Ovary (tissue), 7 donors: ENCODE measurements at regions not wholly inside any gene's neighbourhood (a gene's known extent, or its start where the extent isn't known, plus 50 kb on each side); places are given as distances from the start of the nearest gene placed in this dataset.

Source experiments
- DNase-seq, 5 donors: peaks; one replicate each; pipeline ENCODE4 v3.0.0-alpha.2; 2019 to 2020
- H3K27ac ChIP-seq, 2 donors: fragments of 200-600 bp; one replicate each; pipeline versions ENCODE4 v1.5.1 to v1.8.0; 2019 to 2022
- H3K27me3 ChIP-seq: fragments of 200-600 bp; one replicate; pipeline ENCODE4 v1.8.0; 2022
- H3K36me3 ChIP-seq: fragments of 200-600 bp; sonication (generic); one replicate; pipeline ENCODE4 v1.5.1; 2019
- H3K4me1 ChIP-seq: one replicate; pipeline ENCODE4 v1.8.1; 2013; ENCODE audit warnings: mild to moderate bottlenecking, moderate library complexity; ENCODE audit not compliant: insufficient read depth
- H3K4me3 ChIP-seq: fragments of 200-600 bp; sonication (generic); one replicate; pipeline ENCODE4 v1.5.1; 2017
- H3K9me3 ChIP-seq, 2 donors: fragments of 200-600 bp in 1 of 2; sonication (generic) in 1 of 2; one replicate each; pipeline versions ENCODE4 v1.5.1 to v1.8.1; 2013 to 2019; ENCODE audit warnings: mild to moderate bottlenecking in 1 of 2, moderate library complexity in 1 of 2
- EP300 ChIP-seq: sonication (generic); formaldehyde crosslinking; IDR thresholded peaks from one replicate; pipeline ENCODE4 v1.6.1; 2017; ENCODE audit warnings: antibody characterized with exemption
- POLR2A ChIP-seq: fragments of 450-650 bp; IDR thresholded peaks from one replicate; pipeline ENCODE4 v1.6.1; 2017; ENCODE audit warnings: antibody characterized with exemption, mild to moderate bottlenecking, moderate library complexity
- WGBS, 3 donors: extraction: QIAGEN DNeasy Blood & Tissue Kit in 1 of 3; methylation state at CpG; one replicate each; pipeline versions ENCODE4 v1.1.5 to v1.1.7; 2013 to 2017; 5-methylcytosine and 5-hydroxymethylcytosine counted together
- intact Hi-C, 4 donors: fragments of 100-400 bp; cut with DNase I; formaldehyde crosslinking; loops; one replicate each; pipeline versions ENCODE4 v1.11.0 to v1.15.1; 2022 to 2023
- TF ChIP-seq, protein P1 (sequence below), 3 donors: fragments of 450-650 bp in 2 of 3; fragments of 200-600 bp in 1 of 3; IDR thresholded peaks; one replicate each; pipeline versions ENCODE4 v1.5.1 to v1.8.0; 2016 to 2022; ENCODE audit warnings: antibody characterized with exemption in 3 of 3, mild to moderate bottlenecking in 1 of 3
- donor health status: DM: no; HTN: no; CAD: no; lungs with moderate emphysema.
- donor health status: DM: no; HTN: no; CAD: no.
- donor health status: Bipolar disorder and iron deficiency.
- donor health status: DM: no; HTN: no; CAD: no.
- donor health status: DM: yes; HTN: yes; CAD: no.

DNA sequence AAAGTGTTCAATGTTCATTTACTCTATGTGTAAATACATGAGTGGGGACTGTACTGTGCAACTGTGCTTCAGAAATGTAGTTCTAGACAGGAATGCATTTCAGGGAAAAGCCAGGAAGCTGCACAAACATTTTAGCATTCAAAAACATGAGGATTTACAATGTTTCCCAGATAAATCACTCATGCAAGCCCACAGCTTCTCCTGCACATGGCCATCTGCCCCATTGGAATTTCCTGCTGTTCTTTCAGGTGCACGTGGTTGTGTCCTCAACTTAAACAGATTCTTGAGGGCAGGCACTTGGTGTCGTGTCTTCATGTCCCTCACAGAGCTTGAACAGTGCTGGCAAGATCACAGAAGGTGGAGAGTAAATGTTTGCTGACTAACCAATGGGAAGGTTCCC is 101.5 kb downstream of the UNC5CL start:
- DNase-seq = no peak
- Histone ChIP-seq H3K27me3 (no peaks in the 10 kb centered on the region), H3K4me1 (no peaks in the 10 kb centered on the region), H3K36me3 (no peaks in the 10 kb centered on the region), H3K9me3 (no peaks in the 10 kb centered on the region), H3K27ac (no peak overlapping the region), H3K4me3 (no peak overlapping the region)
- intact Hi-C loops = no loop called here
- no peak for TF ChIP-seq POLR2A
- no peak for TF ChIP-seq EP300
- TF ChIP-seq, protein P1, sequence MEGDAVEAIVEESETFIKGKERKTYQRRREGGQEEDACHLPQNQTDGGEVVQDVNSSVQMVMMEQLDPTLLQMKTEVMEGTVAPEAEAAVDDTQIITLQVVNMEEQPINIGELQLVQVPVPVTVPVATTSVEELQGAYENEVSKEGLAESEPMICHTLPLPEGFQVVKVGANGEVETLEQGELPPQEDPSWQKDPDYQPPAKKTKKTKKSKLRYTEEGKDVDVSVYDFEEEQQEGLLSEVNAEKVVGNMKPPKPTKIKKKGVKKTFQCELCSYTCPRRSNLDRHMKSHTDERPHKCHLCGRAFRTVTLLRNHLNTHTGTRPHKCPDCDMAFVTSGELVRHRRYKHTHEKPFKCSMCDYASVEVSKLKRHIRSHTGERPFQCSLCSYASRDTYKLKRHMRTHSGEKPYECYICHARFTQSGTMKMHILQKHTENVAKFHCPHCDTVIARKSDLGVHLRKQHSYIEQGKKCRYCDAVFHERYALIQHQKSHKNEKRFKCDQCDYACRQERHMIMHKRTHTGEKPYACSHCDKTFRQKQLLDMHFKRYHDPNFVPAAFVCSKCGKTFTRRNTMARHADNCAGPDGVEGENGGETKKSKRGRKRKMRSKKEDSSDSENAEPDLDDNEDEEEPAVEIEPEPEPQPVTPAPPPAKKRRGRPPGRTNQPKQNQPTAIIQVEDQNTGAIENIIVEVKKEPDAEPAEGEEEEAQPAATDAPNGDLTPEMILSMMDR (IDR thresholded peaks at IDR 0.05) = no peak
- 40 to 58% (median 47%) methylated on average over 2 of the region's 2 CpGs for WGBS, 3 donors

DNA sequence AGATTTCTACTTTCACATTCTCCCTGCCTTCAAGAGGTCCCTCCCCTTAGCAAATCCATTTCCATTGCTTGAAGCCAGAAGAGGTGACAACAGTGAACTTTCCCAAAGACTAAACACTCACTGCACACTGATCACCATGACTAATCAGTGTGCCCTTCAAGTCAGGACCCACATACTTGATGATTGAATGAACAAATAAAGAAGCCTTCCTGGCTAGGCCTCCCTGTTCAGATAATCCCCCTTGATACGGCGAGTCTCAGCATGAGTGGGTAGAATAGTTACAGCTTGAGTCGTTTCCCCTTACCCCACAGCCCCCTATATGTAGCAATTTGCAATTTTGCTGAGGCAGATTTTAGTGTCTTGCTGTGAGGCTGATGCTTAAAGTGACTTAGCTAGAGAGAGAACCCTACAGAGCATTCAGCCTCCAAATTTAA is 102.2 kb downstream of the UNC5CL start:
- Histone ChIP-seq H3K4me1 (no peaks in the 10 kb centered on the region), H3K36me3 (no peaks in the 10 kb centered on the region), H3K9me3 (no peaks in the 10 kb centered on the region), H3K27me3 (no peaks in the 10 kb centered on the region), H3K27ac (no peak overlapping the region), H3K4me3 (no peak overlapping the region)
- DNase-seq = no peak
- TF ChIP-seq POLR2A (no peak), EP300 (no peak)
- TF ChIP-seq, protein P1 (IDR thresholded peaks at IDR 0.05) = no peak
- 66 to 80% (median 77%) methylated on average over 3 of the region's 3 CpGs for WGBS, 3 donors
- intact Hi-C loops = no loop called here

DNA sequence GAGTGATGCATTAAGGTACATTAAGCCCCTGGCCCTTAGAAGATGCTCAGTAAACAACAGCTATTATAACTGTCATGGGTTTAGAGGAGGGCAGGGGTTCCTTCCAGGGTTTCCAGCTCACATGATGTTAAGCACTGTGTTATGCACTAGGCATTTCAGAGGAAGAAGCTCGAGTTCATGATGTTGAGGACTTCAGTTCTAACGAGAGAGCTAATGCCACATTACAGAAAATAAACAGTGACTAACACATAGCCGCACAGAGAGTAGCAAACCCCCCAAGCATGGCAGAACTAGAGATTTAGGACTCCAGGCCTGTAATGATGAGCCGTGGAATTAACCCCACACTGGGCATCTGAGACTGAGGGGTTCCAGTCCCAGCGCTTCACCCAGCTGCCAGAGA is 105.2 kb downstream of the UNC5CL start:
- no peak overlapping the region for H3K27ac ChIP-seq
- H3K4me1 ChIP-seq = no peaks in the 10 kb centered on the region
- intact Hi-C loops = no loop called here
- no peak overlapping the region for H3K4me3 ChIP-seq
- 86 to 90% (median 87%) methylated on average over 5 of the region's 5 CpGs for WGBS, 3 donors
- no peak for DNase-seq
- H3K27me3 ChIP-seq = no peaks in the 10 kb centered on the region
- TF ChIP-seq EP300 = no peak
- no peak for TF ChIP-seq POLR2A
- TF ChIP-seq, protein P1 (IDR thresholded peaks at IDR 0.05) = no peak
- H3K9me3 ChIP-seq = no peaks in the 10 kb centered on the region
- H3K36me3 ChIP-seq = no peaks in the 10 kb centered on the region

DNA sequence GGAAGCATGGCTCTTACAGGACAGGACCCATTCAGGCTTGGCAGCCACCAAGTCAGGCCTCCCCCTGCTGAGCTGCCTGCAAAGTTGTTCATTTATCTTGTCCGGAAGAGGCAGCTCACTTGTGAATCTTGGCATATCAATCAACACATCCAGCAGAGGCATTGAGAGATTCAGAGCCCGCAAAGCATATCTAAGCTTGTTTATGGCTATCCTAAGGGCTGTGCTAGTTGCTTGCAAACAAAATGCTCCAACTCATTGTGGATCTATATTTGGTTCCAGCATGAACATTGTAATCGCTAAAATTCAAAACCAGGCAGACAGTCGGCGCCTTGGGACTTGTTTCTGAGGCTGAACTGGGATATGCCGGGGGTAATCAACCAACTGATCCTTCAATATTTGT is 106.1 kb downstream of the UNC5CL start:
- TF ChIP-seq, protein P1 (IDR thresholded peaks at IDR 0.05) = no peak
- DNase-seq = no peak
- Histone ChIP-seq H3K4me3 (no peak overlapping the region), H3K4me1 (no peaks in the 10 kb centered on the region), H3K9me3 (no peaks in the 10 kb centered on the region), H3K36me3 (no peaks in the 10 kb centered on the region), H3K27ac (no peak overlapping the region), H3K27me3 (no peaks in the 10 kb centered on the region)
- intact Hi-C loops = no loop called here
- WGBS, 3 donors = 95 to 97% (median 96%) methylated on average over 6 of the region's 6 CpGs

DNA sequence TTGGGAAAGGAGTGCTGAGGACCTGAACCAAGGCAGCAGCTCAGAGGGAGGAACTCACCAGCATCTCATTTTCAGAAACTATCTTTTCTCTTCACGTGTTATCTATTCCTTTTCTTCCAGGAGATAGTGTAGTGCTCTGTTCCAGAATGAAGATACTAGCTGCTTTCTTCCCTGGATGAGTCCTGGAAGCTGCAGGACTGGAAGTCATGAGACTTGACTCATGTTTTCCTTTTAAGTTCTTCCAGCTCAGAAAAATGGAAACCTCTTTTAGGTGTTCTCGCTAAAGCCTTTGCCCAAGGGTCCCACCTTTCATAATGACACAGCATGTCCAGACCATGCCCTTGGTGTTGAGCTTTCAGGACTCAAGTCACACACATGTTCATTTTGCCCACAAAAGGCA is 106.7 kb downstream of the UNC5CL start:
- no peak for DNase-seq
- H3K36me3 ChIP-seq = no peaks in the 10 kb centered on the region
- WGBS, 3 donors = 56 to 57% (median 56%) methylated on average over 2 of the region's 2 CpGs
- intact Hi-C loops = no loop called here
- no peak overlapping the region for H3K27ac ChIP-seq
- H3K27me3 ChIP-seq = no peaks in the 10 kb centered on the region
- H3K4me3 ChIP-seq = no peak overlapping the region
- no peaks in the 10 kb centered on the region for H3K9me3 ChIP-seq
- TF ChIP-seq, protein P1 (IDR thresholded peaks at IDR 0.05) = no peak
- no peak for TF ChIP-seq POLR2A
- no peak for TF ChIP-seq EP300
- no peaks in the 10 kb centered on the region for H3K4me1 ChIP-seq
